Gastrocnemius medialis (tissue), 4 donors: ENCODE measurements at regions not wholly inside any gene's neighbourhood (a gene's known extent, or its start where the extent isn't known, plus 50 kb on each side); places are given as distances from the start of the nearest gene placed in this dataset.

Experiments used
- ATAC-seq, 2 donors: fragments of 150-250 bp; one replicate each; pipeline ENCODE4 v1.9.1; 2016
- DNase-seq, 2 donors: peaks; one replicate each; pipeline ENCODE4 v3.0.0-alpha.2; 2019
- H3K27ac ChIP-seq, 4 donors: fragments of 200-600 bp; sonication (generic); 1 replicate in 1 of 4; 2 replicates in 3 of 4; pipeline ENCODE4 v1.5.1; 2016 to 2018; ENCODE audit warnings: mild to moderate bottlenecking in 2 of 4, moderate library complexity in 1 of 4
- H3K27me3 ChIP-seq, 3 donors: fragments of 200-600 bp; sonication (generic) in 2 of 3; 1 replicate in 1 of 3; 2 replicates in 2 of 3; pipeline versions ENCODE4 v1.5.1 to v1.6.0; 2016 to 2019; ENCODE audit warnings: mild to moderate bottlenecking in 1 of 3, moderate library complexity in 1 of 3
- H3K36me3 ChIP-seq, 2 donors: fragments of 200-600 bp; sonication (generic) in 1 of 2; one replicate each; pipeline ENCODE4 v1.5.1; 2017 to 2018
- H3K4me1 ChIP-seq, 2 donors: fragments of 200-600 bp; sonication (generic) in 1 of 2; one replicate each; pipeline ENCODE4 v1.5.1; 2016 to 2017; ENCODE audit warnings: mild to moderate bottlenecking in 2 of 2
- H3K4me3 ChIP-seq, 4 donors: fragments of 200-600 bp; sonication (generic) in 3 of 4; 1 replicate in 1 of 4; 2 replicates in 3 of 4; pipeline ENCODE4 v1.5.1; 2016 to 2019; ENCODE audit warnings: mild to moderate bottlenecking in 2 of 4
- H3K9me3 ChIP-seq, 3 donors: fragments of 200-600 bp; sonication (generic) in 2 of 3; 1 replicate in 1 of 3; 2 replicates in 2 of 3; pipeline ENCODE4 v1.5.1; 2016 to 2019
- CTCF ChIP-seq, 5 experiments: fragments of 450-650 bp in 3 of 5; fragments of 200-600 bp in 2 of 5; sonication (generic) in 2 of 5; IDR thresholded peaks in 4 of 5; conservative IDR thresholded peaks in 1 of 5; 1 replicate in 4 of 5; 2 replicates in 1 of 5; pipeline ENCODE4 v1.5.1; 2016 to 2019; ENCODE audit warnings: antibody characterized with exemption in 5 of 5, mild to moderate bottlenecking in 3 of 5, moderate library complexity in 3 of 5
- POLR2A ChIP-seq, 2 donors: fragments of 450-650 bp; IDR thresholded peaks; one replicate each; pipeline ENCODE4 v1.6.1; 2017; ENCODE audit warnings: antibody characterized with exemption in 2 of 2, mild to moderate bottlenecking in 2 of 2, moderate library complexity in 2 of 2
- in situ Hi-C, 4 donors: fragments of 200-750 bp; cut with MboI; loops; one replicate each; pipeline versions ENCODE4 v1.15.0 to v1.8.0; 2017; ENCODE audit warnings: low sequenced_read_pairs in 4 of 4
- intact Hi-C: fragments of 100-400 bp; cut with DNase I; formaldehyde crosslinking; loops from one replicate; pipeline ENCODE4 v1.15.1; 2023; ENCODE audit warnings: low total_unique reads

GRCh38 chr17:72244956-72245355 is 124.1 kb downstream of the SOX9 start:
- TF ChIP-seq POLR2A (IDR thresholded peaks at IDR 0.05) (no peak), CTCF (IDR thresholded peaks at IDR 0.05 in 4 of 5, conservative IDR thresholded peaks at IDR 0.05 in 1 of 5) (no peak)
- in situ Hi-C loops: no loop called here
- intact Hi-C loops: no loop called here

GRCh38 chr17:72249441-72249840 is 128.6 kb downstream of the SOX9 start:
- peaks cover 0 to 4% (median 0%) of the 10 kb centered on the region in 3 donors for H3K9me3 ChIP-seq
- H3K36me3 ChIP-seq: no peaks in the 10 kb centered on the region
- H3K27ac ChIP-seq: no peak overlapping the region
- intact Hi-C loops: no loop called here
- TF ChIP-seq CTCF (IDR thresholded peaks at IDR 0.05 in 4 of 5, conservative IDR thresholded peaks at IDR 0.05 in 1 of 5) (no peak), POLR2A (IDR thresholded peaks at IDR 0.05) (no peak)
- no peak overlapping the region for H3K4me3 ChIP-seq
- in situ Hi-C loops: no loop called here
- H3K27me3 ChIP-seq: no peaks in the 10 kb centered on the region
- no peak for DNase-seq
- no peak for ATAC-seq
- no peaks in the 10 kb centered on the region for H3K4me1 ChIP-seq

More at GRCh38 chr17:72244956-72245355, 124.1 kb downstream of the SOX9 start:
- Histone ChIP-seq H3K4me1 (no peaks in the 10 kb centered on the region), H3K36me3 (no peaks in the 10 kb centered on the region), H3K9me3 (peaks cover 0 to 4% (median 0%) of the 10 kb centered on the region in 3 donors), H3K27ac (no peak overlapping the region), H3K27me3 (no peaks in the 10 kb centered on the region), H3K4me3 (no peak overlapping the region)
- no peak for ATAC-seq
- no peak for DNase-seq

GRCh38 chr17:72250206-72250605 is 129.4 kb downstream of the SOX9 start:
- TF ChIP-seq CTCF (IDR thresholded peaks at IDR 0.05 in 4 of 5, conservative IDR thresholded peaks at IDR 0.05 in 1 of 5): no peak
- TF ChIP-seq POLR2A (IDR thresholded peaks at IDR 0.05): no peak
- no peaks in the 10 kb centered on the region for H3K36me3 ChIP-seq
- H3K27ac ChIP-seq: no peak overlapping the region
- H3K27me3 ChIP-seq: no peaks in the 10 kb centered on the region
- H3K4me1 ChIP-seq: no peaks in the 10 kb centered on the region
- no peak for ATAC-seq
- no peaks in the 10 kb centered on the region for H3K9me3 ChIP-seq
- no peak overlapping the region for H3K4me3 ChIP-seq
- in situ Hi-C loops (no loop called here), intact Hi-C loops (no loop called here)
- no peak for DNase-seq

- in situ Hi-C loops (no loop called here), intact Hi-C loops (no loop called here)
- ATAC-seq (no peak), DNase-seq (no peak)
- no peak for TF ChIP-seq CTCF (IDR thresholded peaks at IDR 0.05 in 4 of 5, conservative IDR thresholded peaks at IDR 0.05 in 1 of 5)
- no peak for TF ChIP-seq POLR2A (IDR thresholded peaks at IDR 0.05)
- H3K9me3 ChIP-seq: no peaks in the 10 kb centered on the region
- H3K4me1 ChIP-seq: no peaks in the 10 kb centered on the region
- H3K27me3 ChIP-seq: no peaks in the 10 kb centered on the region
- no peak overlapping the region for H3K27ac ChIP-seq
- H3K4me3 ChIP-seq: no peak overlapping the region
- H3K36me3 ChIP-seq: no peaks in the 10 kb centered on the region
These were observed 132.8 kb downstream of the SOX9 start for GRCh38 chr17:72253597-72253996.

- Histone ChIP-seq H3K27me3 (no peaks in the 10 kb centered on the region), H3K27ac (no peak overlapping the region), H3K4me3 (no peak overlapping the region), H3K36me3 (no peaks in the 10 kb centered on the region), H3K4me1 (no peaks in the 10 kb centered on the region), H3K9me3 (no peaks in the 10 kb centered on the region)
- in situ Hi-C loops: no loop called here
- DNase-seq: no peak
- no peak for ATAC-seq
- TF ChIP-seq POLR2A (IDR thresholded peaks at IDR 0.05): no peak
- no peak for TF ChIP-seq CTCF (IDR thresholded peaks at IDR 0.05 in 4 of 5, conservative IDR thresholded peaks at IDR 0.05 in 1 of 5)
- intact Hi-C loops: no loop called here
These were observed 134.1 kb downstream of the SOX9 start for GRCh38 chr17:72254808-72255449.
